GM18861 (cell line): ENCODE measurements at regions not wholly inside any gene's neighbourhood (a gene's known extent, or its start where the extent isn't known, plus 50 kb on each side); places are given as distances from the start of the nearest gene placed in this dataset.

Source experiments
- ATAC-seq: cut with Tn5 transposase; IDR thresholded peaks from one replicate; pipeline ENCODE4 v1.9.1; 2021; ENCODE audit not compliant: unreplicated experiment

- no peak for ATAC-seq
Measured at GRCh38 chr11:45089251-45089650, 57.2 kb upstream of the PRDM11 start.

DNA sequence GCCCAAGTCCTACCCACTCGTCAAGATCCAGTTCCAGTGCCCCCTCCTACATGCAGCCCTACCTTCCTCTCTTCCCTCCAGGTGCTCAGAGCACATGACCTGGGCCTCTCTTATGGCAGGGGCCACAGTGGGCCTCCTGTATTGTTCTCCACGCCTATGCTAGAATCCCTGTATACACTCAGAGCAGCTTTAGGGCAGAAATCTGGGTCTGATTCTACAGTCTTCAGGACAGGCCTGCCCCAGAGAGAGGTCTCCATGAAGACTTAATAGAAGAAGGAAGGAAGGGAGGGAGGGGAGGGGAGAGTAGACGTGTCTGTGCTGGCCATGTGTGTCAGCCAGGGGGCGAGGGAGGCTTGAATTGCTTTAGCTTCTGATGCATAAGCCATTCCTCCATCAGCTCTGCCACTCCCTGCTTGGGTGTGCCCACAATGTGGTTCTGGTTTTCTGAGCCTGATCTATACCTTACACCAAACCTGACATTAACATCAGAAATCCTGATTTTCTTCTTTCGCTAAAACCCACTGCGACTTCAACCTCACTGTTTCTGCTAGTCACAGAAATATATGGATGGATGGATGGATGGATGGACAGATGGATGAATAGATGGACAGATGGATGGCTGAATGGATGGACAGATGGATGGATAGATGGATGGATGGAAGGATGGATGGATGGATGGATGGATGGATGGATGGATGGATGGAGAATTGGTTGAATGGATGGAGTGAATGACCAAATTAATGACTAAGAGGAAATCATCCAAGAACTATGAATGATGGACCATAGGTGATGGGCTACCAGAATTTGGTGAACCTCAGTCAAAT, 56.6 kb upstream of the PRDM11 start:
- ATAC-seq, result no peak

- ATAC-seq, result no peak
Measured at GRCh38 chr11:45090607-45091006, 55.8 kb upstream of the PRDM11 start.

DNA sequence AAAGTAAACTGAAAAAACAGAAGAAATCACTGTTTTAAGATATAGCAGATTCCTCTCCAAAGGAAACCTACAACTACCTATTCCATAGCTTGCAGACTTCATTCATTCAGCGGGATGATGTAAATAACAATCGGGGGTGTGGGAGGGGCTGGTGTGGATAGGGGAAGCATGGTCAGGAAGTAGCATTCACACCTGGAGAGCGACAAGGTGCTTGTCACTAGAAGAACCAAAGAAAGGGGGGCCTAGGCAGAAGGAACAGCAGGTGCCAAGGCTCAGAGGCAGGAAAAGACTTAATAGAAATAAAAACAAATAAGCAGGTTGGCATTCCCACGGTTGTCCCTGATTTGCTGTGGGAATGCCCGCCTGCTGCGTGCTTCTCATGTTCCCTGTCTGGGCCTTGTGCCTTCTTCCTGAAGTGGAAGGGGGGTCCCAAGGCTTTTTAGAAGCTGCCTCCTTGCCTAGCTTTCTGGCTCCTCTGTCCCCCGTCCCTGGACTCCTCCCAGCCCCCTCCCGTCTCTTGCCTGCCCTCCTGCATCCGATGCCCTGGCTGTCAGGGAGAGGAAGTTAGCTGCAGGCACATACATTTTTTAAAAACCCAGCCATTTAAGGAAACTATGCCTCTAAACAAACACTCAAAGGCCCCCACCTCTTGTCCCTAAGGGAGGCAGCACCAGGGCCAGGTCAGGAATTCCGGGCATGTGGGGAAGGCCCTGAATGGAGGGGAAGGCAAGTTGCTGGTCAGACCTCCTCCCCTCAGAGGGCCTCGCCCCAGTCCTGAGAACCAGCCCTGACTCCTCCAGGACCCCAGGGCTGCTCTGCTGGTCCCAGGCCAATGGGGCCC, 54.7 kb upstream of the PRDM11 start:
- no peak for ATAC-seq

DNA sequence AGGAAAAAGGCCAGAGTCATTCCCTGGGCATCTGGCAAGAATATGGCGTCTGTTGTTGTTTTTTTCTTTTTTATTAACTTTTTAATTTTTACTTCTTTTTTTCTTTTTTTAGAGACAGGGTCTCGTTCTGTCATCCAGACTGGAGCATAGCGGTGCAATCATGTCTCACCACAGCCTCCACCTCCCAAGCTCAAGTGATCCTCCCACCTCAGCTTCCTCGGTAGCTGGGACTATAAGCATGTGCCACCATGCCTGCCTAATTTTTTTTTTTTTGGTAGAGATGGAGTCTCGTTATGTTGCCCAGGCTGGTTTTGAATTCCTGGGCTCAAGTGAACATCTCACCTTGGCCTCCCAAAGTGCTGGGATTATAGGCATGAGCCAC, 54.0 kb upstream of the PRDM11 start:
- no peak for ATAC-seq

DNA sequence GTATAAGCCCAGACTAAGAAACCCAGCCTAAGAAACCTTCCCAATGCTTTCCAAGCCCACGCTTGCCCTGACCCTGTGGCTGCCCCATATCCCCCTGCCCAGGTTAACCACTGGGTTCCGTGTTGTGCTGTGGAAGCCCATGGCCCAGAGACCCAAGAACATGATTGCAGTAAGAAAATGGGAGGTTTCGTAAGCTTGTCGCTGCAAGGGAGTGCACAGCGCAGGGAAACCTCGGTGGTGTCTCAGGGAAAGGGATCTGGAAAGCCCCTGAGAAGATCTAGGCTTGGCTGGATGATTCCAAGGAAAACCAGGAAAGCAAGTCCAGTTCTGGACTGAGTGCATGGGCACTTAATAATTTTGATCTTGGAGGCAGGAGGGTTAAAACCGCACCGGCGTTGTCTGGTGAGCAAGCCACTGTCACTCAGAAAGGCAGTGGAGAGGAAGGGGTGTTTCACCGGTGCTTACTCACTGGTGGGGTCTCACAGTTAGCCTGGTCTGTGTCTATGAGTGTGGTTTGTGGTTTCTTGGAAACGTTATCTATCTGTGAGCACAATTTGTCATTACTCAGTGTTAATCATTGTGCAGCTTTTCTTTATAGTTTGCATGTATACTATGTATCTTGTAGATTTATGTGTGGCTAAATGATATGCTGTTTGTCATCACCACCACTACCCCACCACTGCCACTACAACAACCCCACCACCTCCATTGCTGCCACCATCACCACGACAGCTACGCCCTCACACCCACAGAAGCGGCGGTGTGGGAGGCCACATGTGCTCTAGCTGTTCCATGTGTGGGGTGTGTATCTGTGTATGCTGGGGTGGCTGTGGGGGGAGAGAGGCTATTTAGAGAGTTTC, 53.3 kb upstream of the PRDM11 start:
- no peak for ATAC-seq

- ATAC-seq, result no peak
Measured at GRCh38 chr11:45093761-45094455, 52.5 kb upstream of the PRDM11 start.

DNA sequence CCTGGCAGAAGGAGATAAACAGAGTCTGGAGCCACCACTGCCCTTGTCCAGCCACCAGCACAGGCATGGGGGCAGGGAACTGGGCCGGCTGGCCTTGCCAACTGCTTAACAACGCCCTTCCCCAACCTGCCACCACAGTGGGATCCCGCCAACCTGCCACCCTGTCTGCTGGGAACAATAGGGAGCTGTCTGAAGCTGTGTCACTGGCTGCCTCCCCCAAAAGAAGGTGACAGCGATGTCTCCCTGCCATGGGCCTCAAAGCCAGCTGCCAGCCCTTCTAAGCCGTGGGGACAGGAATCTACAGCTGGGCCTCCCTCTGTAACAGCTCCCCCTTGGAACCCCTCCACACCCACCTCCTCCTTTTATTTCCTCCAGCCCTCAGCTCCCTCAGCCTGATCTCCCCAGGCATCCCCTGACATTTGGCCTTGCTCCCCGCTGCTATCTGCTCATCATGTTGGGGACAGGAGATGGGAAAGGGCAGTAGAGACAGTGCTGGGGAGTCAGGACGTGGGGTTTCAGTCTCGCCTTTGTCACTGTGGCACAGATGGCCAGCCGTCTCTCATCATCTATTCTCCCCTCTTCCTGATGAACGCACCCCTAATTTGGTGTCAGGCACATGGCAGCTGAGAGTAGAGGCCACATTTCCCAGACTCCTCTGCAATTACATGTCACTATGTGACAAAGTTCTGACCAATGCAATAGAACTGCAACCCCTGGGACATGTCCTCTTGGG, 51.3 kb upstream of the PRDM11 start:
- ATAC-seq, result no peak

DNA sequence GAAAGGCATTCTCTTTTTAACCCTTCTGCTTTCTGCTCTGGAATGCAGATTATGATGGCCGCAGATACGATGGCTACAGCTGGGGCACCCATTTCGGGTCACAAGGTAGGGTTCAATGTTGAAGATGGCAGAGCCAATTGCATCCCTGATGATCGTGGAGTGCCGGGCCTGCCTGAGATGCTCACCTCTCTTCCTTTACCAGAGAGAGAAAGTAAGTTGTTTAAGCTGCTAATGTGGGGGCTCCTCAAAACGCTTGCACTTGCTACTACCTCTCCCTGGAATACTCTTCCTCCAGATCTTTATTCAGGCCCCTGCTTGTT, 50.8 kb upstream of the PRDM11 start:
- no peak for ATAC-seq

DNA sequence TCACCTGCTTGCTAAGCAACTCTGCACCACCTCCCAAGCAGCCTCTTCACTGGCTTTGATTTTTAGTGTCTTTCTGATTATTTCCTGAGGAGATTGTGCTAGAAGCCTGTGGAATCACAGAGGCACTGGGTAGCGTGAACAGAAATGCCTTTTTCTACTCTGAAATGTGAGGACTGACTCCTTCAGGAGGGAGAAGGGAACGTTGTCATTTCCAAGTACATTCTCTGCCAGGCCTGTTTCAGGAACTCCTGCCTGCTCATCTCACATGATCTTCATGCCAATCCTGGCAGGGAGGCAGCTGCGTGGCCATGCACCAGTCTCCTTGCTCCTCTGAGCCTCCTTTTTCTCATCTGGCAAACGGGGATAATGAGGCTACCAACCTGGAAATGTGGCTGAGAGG, 49.8 kb upstream of the PRDM11 start:
- ATAC-seq, result no peak
